NCI-H2227 treated with DMSO at 0.1 percent for 48 hours (cell line): ENCODE measurements at regions not wholly inside any gene's neighbourhood (a gene's known extent, or its start where the extent isn't known, plus 50 kb on each side); places are given as distances from the start of the nearest gene placed in this dataset.

Experiments
- DNase-seq: peaks from one replicate; lab custom pipeline; 2025; lab: John Stamatoyannopoulos, UW

DNA sequence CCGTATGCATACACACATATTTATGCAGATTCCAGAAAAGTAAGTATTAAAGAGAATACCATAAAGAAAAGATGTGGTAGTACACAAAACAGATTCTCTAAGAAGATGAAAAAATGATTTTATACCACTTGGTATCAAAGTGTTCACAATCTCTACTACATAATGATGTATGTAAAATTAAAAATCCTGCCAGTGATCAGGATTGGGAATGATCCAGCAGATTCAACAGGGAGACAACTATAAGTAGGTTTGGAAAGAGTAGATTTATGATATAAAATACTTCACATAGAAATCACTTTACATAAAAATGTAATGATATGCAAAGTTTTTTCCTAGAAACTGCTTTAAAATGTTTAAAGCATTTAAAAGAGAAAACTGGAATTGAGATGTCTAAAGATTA, 447.0 kb downstream of the CNTNAP4 start:
- no peak for DNase-seq

DNA sequence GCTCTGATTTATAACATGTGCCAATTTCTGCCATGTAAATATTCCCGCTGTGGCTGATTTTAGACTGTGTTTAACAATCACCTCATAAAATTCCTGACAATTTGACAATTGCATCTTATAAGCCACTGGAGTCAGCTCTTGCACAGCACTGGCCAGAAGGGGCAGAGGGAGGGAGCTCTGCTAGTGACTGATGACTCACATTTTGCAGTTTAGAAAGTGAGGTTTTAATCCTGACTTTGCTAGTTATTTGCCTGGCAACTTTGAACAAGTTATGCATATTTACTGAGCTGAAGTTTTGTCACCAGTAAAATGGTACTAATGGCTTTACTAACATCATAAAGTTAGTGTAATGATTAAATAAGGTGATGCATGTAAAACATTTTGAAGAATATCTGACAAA, 452.3 kb downstream of the CNTNAP4 start:
- peak; percentile 20 for DNase-seq

DNA sequence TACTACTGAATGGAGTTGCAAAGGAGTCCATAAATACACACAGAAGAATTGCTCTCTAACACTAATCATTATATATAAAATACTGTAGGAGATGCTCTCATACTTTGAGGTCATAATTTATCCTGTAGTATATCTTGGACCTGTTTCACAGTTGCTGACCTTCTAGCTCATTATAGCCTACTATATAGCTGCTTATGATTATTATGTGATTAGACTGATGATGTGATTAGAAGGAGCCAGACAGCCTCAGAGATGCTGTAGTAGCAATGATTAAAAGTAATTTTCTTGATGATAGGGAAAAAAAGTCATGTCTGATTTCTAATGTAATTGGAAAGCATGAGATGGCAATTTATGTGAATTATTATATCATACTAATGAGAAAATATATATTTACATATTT, 455.7 kb downstream of the CNTNAP4 start:
- no peak for DNase-seq

DNA sequence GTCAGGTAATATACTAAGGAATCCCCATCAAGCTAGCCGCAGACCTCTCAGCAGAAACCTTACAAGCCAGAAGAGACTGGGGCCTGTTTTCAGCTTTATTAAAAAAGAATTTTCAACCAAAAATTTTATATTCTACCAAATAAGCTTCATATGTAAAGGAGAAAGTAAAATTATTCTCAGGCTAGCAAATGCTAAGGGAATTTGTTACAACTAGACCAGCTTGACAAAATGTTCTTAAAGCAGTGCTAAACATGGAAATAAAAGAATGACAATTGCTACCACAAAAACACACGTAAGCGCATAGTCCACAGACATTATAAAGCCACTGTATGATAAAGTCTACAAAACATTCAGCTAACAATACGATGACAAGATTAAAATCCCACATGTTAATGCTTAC, 449.4 kb upstream of the MON1B start:
- DNase-seq, result no peak

DNA sequence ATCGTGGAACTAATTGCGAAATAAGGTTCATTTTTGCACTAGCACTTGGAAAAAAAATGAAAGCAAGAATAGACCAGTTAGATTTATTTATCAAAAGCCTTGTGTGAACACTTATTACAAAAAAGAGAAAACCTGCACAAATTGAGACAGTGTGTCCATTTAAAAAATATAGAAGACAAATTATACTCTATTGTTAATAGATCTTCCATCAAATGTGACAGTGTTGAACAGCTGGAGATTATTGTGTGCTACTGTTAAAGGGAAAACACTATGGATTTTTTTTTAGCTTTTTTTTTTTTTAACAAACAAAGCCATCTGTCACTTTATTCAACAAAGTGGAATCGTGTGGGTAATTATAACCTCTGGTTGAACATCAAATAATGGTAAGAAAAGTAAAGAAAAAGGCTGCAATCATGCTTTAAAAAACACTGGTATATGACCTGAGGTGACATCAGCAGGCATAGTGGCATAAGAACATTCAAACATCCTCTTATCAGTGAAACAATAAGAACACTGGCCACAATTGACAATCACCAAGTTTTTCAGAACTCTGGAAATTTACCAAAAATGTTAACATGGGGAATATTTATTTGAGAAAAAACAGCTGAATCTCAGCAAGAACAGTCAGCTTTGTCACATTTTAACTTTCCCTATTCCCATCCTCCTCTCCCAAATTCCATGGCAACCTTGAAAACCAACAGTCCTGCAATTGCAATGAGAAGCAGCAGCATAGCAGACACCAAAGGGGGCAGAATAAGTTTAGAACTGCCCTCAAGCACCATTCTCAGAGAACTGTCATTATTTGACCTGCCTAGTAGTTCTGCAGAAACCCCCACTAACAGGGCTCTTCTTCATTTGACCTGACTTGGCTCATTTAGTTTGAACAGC, 442.3 kb upstream of the MON1B start:
- DNase-seq, result peak; percentile 93

DNA sequence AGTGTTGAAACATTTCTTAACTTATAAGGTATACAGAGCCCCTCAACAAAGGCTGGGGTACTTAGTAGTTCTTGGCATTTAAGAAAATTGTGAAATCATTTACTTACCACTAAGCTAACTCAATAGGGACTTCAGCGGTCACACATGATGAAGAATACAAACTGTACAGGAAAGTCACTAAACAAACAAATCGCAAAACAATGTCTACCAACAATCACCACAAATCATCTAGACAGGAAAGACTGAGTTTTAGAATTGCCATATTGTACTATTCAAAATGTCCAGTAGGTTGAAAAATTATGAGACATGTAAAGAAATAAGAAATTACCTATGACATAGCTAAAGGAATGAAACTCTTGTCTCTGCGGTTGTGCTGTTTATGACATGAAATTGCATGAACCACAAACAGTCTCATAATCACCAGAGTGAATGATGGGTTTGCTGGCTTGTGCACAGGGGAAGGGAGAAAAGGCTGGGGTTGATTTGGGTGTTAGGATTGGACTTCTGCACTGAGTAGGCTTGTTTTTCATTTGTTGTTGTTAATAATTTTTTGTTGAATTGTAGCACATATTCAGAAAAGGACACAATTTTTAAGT, 441.1 kb upstream of the MON1B start:
- peak; percentile 42 for DNase-seq

DNA sequence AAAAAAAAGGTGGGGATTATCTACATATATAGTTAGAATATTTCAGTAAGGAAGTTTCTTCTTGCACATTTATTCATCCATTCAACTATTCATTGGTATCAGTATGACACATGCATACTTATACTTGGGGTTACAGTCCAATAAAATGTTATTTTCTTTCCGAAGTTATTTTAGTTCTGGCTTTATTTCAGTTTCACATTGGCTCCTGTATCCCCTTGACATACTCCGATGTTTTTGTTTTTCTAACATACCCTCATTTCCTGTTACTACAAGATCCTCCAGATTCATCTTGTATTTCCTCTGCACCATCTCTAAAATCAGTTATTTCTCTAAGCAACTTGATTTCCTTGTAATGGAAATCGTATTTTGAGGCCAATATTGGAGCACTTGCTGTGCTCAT, 435.5 kb upstream of the MON1B start:
- DNase-seq, result no peak

DNA sequence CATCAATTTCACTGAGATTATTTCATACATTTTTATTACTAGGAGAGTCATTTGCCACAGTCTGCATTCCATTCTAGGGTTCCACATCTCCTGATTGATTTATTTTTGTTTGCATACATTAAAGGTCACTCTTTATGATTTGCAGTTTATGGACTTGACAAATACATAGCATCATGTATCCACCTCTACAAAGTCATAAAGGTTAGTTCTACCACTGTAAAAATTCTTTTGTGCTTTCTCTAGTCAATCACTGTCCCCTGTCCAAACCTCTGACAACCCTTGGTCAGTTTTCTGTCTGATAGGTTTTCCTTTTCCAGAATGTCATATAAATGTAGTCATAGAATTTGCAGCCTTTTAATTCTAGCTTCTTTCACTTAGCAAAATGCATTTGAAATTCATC, 434.6 kb upstream of the MON1B start:
- DNase-seq, result no peak

DNA sequence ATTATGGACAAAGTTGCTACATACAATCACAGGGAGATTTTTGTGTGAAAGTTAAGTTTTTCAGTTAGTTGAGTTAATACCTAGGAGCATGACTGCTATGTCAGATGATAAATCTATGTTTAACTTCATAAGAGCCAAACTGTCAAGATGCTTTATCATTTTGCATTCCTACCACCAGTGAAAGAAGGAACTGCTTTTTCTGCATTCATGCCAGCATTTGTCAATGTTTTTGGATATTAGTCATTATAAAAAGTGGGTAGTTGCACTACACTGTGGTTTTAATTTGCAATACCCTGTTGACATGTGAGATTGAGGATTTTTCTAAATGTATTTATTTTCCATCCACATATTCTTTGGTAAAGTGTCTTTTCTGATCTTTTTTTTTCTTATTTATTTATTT, 434.0 kb upstream of the MON1B start:
- DNase-seq, result no peak

DNA sequence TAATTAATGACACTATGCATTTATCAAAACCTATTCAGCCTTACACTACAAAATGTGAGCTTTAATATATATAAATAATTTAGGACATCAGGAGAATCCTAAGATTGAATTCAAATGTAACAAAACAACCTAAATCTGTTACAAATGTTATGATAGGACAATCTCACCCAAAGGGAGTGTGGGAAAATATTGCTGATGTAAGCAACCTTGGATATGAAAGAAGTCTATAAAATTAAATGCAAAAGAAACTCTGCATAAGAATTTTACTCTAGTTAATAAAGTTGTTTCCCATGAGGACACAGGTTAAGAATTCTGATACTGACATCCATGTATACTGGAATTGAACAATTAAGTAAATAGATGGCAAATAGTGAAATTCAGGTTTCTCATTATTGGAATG, 424.5 kb upstream of the MON1B start:
- DNase-seq, result no peak

DNA sequence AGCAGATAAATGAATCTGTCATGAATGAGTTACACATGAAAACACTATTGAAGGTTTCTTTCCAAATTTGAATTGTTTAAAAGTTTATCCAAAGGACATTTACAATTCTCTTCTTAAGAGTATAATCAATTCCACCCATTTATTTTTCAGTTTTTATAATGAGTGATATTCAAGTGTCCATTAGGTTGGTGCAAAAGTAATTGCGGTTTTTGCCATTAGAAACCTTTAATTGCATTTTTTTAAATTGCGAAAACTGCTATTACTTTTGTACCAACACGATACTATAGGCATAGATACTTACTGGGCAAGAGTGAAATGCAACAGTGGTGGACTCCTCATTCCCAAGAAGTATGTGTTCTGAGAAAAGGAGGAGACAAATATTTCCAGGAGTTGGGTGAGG, 422.7 kb upstream of the MON1B start:
- no peak for DNase-seq

DNA sequence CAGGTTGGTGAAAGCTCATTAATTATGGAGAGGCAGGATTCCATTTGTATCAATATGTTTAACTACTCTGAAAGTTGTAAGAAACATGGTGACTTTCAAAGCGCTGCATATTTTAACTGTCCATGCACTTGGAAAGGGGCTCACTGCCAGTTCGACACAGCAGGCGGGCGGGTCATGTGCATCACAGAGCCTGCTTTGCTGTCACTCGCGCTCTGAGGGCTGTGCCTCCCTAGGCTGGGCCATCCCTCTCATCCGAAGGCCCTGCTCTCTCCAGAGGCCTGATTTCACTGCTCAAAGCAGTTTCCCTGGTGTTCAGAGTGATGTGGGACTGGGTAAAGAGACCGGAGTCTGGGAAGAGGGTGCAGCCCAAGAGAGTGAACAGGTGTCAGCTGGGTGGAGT, 422.0 kb upstream of the MON1B start:
- no peak for DNase-seq

DNA sequence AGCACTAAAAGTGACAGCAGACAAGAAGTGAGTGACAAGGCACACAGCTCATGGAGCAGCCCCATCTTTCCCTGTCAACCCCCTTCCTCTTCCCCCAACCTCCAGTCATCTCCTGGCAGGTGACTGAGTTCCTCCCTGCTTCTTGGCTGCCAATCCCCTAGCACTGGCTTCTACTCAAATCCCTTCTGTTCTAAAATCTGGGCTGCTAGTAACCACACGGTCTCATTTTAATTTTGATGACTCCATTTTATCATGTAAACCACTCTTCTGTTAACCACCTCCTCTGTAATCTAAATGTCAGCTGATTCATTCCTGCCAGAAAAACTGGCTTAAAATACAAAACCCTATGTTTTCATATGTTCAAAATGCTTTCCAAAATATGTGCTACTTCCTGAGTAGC, 419.8 kb upstream of the MON1B start:
- DNase-seq, result no peak

DNA sequence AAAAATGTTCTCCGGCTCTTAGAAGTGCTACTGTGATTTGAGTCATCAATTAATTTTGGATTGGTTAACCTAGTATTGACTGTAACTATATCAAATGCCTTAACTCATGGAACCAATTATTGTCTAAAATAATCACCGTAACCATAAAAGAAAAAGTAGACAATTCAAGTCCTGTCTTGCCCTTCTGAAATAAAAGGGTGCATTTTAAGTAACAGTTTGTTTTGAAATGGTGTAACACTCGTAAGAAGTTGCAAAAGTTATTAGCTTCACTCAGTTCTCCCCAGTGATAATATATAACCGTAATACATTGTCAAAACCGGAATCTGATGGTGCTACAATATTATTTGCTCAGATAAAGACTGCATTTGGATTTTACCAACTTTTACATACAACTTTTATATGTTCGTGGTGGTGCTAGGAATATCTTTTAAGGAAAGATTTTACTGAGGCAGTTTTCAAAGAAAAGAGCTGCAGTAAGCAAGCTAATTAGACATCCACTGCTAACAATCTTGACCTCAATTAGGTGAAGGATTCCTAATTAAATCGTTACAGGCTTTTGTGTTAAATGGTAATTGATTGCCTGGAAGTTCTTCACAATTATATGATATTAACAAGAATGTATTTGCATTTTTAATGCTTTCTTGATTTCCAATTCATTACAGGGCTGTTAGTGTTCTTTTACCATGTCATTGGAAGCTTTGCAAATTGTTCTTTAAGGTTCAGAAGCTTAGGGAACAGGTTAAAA, 413.1 kb upstream of the MON1B start:
- DNase-seq, result no peak

DNA sequence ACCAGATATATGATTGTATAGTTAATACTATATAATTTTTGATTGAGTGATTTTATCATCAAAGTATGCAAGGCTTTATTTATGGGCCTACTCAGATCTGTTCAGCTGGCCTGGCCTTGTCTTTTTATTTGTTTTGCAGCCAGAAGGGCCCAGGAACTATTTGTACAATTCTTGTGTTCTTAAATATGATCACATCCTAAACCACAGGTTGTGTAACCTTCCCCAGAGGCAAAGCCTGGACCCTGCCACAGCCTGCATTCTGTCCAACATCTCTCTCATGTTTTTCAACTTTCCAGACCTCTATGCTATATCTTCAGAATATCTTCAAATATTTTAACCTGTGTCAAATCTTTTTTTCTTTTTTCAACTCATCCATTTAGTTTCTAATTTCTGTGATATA, 410.4 kb upstream of the MON1B start:
- no peak for DNase-seq

DNA sequence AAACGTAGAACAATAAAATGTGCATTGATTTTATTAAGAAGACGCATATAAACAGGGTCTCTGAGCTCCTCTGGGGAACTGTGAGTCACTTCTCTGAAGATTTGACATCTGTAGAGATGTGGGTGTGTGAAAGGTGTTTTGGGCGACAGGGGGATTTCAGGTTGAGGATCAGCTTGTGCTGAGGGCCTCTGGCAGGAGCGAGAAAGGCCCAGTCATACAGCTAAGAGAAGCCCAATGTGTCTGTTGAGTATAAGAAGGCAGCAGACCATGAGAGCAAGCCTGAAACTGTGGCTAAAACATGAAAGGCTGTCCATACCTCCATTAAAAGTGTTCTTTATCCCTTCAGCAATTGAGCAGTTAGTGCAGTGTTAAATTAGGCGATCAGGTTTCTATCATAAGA, 406.5 kb upstream of the MON1B start:
- no peak for DNase-seq

DNA sequence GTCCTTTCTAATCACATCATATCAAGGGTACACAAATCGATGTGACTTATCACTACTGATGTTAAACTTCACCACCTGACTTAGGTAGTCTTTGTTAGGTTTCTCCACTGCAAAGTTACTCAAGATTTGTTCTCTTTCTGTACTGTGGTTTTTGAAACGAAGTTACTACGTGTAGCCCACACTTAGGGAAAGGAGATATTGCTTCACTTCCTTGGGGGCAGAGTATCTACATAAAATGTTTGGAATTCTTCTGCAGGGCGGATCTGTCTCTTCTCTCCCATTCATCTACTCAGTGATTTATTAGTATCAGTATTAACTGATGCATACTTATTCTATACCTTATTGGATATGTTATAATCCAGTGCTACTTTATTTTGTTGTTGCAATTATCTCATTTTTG, 403.6 kb upstream of the MON1B start:
- DNase-seq, result no peak

DNA sequence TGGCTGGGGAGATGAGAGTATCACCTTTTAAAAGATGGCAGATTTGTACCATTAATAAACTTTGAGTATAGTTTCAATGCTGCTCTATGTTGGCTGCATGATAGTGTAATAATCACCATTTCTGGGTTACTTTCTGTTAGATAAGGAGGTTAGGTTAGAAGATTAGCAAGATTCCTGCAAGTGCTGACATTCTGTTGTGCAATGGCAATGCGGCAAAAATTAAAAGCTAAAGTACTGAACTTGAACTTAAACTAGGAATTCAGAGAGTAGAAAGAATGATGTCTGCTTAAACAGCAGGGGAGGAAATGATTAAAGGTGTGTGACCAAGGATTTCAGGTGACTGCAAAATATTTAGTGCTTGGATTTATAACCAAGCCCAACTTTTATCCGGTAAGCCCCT, 399.8 kb upstream of the MON1B start:
- no peak for DNase-seq

DNA sequence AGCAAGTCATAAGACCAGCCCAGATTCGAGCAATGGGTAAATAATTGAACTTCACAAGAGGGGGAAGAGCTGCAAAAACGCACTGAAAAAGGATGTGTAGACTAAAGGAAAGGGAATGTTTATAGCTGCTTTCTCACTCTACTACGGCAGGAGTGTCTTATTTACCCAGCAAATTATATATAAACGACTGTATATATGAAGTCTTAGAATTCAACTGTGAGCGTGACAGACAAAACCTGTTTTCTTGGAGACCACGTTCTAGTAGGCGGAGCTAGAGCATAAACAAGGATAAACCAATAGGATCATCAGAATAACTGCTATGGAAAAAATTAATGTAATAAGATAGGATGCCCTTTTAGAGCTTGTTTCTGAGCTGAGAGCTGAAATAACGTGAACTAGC, 394.6 kb upstream of the MON1B start:
- DNase-seq, result no peak

DNA sequence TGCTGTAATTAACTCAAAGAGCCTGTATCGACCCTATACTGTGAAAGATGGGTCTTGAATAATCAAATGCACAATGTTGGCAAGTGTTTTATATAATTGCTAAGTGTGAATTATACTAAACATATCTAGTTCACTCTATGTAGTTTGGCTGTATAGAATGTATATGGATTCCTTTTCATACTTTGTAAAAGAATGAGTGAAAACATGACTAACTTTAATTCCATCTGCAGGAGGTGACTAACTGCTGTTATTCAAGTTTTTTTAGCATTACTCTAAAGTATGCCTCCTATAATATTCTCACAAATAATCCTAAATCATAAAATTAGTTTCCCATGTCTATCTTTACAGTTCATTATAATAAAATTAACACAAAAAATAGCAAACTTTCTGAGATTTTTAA, 394.0 kb upstream of the MON1B start:
- DNase-seq, result no peak

DNA sequence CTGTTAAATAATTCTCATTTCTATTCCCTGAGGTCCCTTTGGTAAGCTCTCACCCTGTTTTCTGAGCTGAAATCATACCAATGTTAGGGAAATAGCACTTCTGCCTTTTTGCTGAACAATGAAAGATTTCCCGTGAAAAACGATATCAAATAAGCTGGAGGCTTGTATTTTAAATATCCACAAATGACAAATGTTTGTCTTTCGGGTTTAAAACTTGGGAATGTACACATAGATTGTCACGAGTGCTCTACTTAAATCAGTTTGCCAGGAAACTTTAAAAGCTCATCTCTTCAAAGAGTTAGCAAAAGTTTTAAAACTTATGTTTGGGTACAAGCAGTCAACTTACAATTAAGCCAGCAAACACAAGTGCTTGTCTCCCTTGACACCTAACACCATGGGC, 393.5 kb upstream of the MON1B start:
- no peak for DNase-seq

DNA sequence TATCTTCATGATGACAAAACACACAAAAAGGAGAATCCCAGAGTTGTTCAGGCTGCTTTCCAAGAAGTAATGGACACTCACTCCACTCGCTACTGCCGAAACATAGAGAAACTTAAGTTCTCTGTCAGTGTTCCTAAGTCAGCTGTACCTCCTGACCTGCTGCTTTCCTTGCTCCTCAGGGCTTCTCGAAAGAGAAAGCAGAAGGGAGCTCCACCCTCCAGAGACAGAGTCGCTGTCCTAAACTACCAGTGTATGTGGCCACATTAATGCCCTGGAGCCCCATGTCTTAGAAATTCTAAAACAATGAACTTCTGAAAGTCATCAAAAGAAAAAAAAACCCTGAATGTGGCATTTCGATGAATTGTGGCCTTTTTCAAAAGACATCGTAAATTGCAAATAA, 390.8 kb upstream of the MON1B start:
- DNase-seq, result no peak

DNA sequence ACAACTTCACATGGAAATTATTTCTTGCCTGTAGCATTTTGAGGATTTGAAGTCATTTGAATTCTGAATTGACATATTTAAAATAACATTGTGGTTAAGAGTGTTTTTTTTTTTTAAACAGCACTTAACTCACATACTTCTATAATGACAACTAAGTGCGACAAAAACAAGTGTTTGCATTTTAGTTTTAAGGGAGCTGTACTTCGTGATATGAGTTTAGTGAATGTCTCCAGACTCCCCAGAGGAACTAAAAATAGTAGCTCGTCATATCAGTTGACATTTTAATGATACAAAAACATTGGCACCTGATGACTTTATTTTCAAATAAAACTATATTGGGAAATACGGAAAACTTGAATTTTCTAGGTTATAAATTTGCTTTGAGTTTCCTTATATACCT, 389.6 kb upstream of the MON1B start:
- no peak for DNase-seq
